NCI-H69 (cell line): ENCODE measurements at regions not wholly inside any gene's neighbourhood (a gene's known extent, or its start where the extent isn't known, plus 50 kb on each side); places are given as distances from the start of the nearest gene placed in this dataset.

ENCODE experiments used
- DNase-seq: peaks from one replicate; lab custom pipeline; 2025; lab: John Stamatoyannopoulos, UW

DNA sequence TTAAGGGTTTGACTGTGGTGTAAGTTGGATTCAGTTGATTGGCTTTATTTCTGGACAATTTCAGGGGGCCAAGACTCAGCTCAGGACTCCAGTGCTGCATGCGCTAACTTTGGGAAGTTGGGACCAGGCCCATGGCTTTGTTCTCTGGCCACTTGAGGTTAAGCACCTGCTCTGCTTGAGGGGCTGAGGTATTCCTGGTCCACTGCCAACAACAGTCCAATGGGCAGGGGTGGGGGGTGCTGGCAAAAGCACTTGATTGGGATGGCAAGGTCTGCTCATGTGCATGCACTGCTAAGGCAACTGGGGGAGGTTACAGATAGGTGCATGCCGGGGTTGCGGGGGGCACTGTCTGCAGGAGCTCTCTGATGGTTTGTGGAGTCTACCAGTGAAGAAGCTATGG lies 52.6 kb upstream of the ASB17 start:
- DNase-seq: no peak

- no peak for DNase-seq
Observed at GRCh38 chr1:75985827-75986226, 53.6 kb upstream of the ASB17 start.

- DNase-seq: no peak
Observed at GRCh38 chr1:75986478-75986877, 54.3 kb upstream of the ASB17 start.

GRCh38 chr1:75989121-75989520 lies 56.9 kb upstream of the ASB17 start:
- no peak for DNase-seq

DNA sequence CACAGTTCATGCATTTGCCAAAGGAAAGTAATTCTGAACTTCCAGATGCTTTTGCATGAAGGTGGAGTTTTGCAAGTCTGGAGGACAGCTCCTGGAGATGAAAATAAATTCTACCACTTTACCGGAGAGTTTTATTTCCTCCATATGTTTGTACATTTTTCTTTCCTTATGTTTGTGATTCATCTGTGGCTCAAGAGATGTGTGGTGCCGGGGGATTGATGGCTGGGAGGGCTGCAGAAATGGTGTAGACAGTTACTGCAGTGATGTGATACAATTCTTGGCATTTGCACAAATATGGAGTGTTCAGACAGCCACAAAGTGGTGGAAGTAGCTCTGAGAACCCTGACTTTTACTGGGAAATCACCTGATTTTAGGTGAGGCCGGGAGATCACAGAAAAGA lies 58.5 kb upstream of the ASB17 start:
- DNase-seq: no peak

GRCh38 chr1:75991497-75992114 lies 59.4 kb upstream of the ASB17 start:
- DNase-seq: peak; percentile 86

GRCh38 chr1:75992312-75992711 lies 60.1 kb upstream of the ASB17 start:
- no peak for DNase-seq

- no peak for DNase-seq
Observed at GRCh38 chr1:75993661-75994060, 61.5 kb upstream of the ASB17 start.

DNA sequence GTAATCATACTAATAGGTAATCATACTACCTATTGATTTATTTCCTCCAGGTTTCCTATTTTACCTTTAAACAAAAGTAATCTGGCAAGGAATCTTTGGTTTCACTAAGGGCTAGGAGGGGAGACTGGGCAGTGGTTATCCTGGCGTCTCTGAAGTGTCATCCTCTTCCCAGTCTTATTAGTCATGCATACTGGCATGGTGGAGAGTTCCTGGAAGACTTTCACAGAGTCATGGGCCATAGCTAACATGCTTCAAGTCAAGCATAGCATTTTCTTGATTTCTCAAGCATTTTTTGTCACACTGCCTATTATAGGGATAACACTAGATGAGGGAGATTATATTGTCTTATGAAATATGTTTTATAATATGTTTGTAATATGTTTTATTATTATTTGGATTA lies 64.0 kb upstream of the ASB17 start:
- no peak for DNase-seq

DNA sequence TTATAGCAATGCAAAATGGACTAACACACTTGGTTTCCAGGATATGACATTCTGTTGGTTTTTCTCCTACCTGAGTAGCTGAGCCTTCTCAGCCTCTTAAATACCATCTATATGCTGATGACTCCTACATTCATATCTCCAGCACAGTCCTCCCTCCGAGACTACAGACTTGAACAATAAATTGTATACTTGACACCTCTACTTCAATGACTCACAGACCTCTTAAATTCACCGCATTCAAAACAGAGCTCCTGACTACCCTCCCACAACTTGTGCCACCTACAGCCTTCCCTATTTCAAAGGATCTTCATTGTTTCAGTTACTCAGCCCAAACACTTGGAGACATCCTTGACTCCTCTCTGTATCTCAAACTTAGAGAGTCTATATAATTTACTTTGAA lies 66.8 kb upstream of the ASB17 start:
- no peak for DNase-seq

DNA sequence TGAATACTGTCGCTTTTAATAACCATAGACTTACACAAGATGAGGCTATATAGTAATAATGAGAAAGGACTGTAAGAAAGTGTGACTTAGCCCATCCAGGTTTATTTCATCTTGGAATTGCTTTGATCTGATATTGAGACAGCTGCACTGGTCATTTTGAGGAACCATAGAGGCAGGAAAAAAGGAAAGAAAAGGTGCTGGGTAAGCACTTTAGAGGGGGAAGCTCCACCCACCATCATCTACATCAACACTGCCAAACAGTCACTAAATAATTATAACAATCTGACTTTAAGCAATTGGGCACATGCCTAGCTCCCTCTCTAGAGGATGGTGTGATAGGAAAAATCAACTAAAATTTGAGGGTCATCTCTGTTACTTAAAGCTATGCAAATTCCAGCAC lies 70.6 kb upstream of the ST6GALNAC3 start:
- DNase-seq: no peak

DNA sequence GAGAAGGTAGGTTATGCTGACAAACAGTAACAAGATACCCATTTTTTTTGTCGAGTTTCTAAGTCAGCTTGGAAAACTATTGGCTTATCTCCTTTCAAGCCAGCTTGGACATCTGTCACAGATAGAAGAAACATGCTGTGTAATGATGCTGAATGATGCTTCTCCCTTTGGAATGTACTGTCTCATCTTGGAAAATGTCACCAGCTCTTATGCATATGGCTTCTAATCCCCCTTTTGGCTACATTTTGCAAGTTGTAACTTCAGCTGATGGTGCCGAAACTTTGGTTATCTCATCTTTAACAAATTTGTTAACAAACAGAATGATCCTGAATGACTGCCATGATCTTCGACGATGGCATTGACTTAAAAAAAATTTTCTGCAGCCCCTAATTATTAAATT lies 68.8 kb upstream of the ST6GALNAC3 start:
- no peak for DNase-seq

GRCh38 chr1:76006234-76006633 lies 68.3 kb upstream of the ST6GALNAC3 start:
- DNase-seq: peak; percentile 3

- no peak for DNase-seq
Observed at GRCh38 chr1:76010802-76011201, 63.7 kb upstream of the ST6GALNAC3 start.

GRCh38 chr1:76012341-76013205 lies 62.0 kb upstream of the ST6GALNAC3 start:
- no peak for DNase-seq

GRCh38 chr1:76013206-76013581 lies 61.4 kb upstream of the ST6GALNAC3 start:
- no peak for DNase-seq

- no peak for DNase-seq
Observed at GRCh38 chr1:76015478-76016103, 59.0 kb upstream of the ST6GALNAC3 start.

DNA sequence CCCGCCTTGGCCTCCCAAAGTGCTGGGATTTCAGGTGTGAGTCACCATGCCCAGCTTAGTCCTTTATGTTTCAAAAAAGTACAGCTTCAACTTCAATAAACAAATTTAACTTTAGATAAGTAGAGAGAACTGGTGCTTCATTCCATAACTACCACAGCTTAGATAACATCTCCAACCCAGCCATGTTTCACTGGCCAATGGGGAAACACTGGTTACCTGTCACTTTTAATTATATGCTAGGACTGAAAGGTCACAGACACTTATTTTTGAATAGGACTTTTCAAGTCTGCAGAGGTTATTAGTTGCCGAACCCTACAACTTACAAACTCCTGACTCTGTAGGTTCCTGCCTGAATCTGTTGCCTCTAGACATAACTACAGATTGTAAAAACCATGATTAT lies 56.5 kb upstream of the ST6GALNAC3 start:
- DNase-seq: no peak

DNA sequence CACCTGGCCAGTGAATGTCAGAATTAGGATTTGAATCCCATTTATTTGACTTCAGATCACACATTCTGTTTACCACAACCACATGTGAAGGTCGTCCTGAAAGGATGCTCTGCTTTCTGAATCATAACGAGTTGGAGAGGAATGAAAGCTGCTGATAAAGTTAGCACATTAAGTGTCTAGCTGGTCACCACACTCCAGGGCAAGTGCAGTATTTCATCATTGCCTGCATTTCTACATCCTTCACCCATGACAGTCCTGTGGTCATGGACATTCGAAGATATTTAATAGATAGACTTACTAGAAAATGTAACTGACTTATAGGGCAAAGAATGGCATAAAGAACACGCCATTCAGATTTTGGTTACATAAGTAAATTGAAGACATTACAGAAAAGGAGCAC lies 52.7 kb upstream of the ST6GALNAC3 start:
- DNase-seq: no peak

- DNase-seq: no peak
Observed at GRCh38 chr1:76023669-76024435, 50.7 kb upstream of the ST6GALNAC3 start.
